HL-60 (cell line): ENCODE measurements at regions not wholly inside any gene's neighbourhood (a gene's known extent, or its start where the extent isn't known, plus 50 kb on each side); places are given as distances from the start of the nearest gene placed in this dataset.

Experiments
- DNase-seq, 2 experiments: peaks; one replicate each; pipeline ENCODE4 v3.0.0-alpha.2; 2010 to 2020; ENCODE audit warnings: low read depth in 1 of 2, low spot score in 1 of 2
- H3K27ac ChIP-seq: fragments of 250-450 bp; sonication (Bioruptor Pico); replicated peaks from 2 replicates; pipeline ENCODE4 v1.5.1; 2020; ENCODE audit warnings: mild to moderate bottlenecking, moderate library complexity
- H3K27me3 ChIP-seq: fragments of 250-450 bp; sonication (Bioruptor Pico); 2 replicates; pipeline ENCODE4 v1.5.1; 2021; ENCODE audit warnings: mild to moderate bottlenecking, moderate library complexity; ENCODE audit not compliant: insufficient read depth, poor library complexity, severe bottlenecking
- H3K4me3 ChIP-seq: replicated peaks from 2 replicates; pipeline ENCODE4 v1.5.1; 2011; ENCODE audit warnings: mild to moderate bottlenecking, control low read depth, low read length; ENCODE audit not compliant: insufficient read depth
- GABPA ChIP-seq: IDR thresholded peaks from 2 replicates; pipeline ENCODE4 v1.6.1; 2012; ENCODE audit warnings: low read depth
- POLR2AphosphoS5 ChIP-seq: IDR thresholded peaks from 2 replicates; pipeline ENCODE4 v1.6.1; 2012; ENCODE audit warnings: low read depth
- SPI1 ChIP-seq: IDR thresholded peaks from 2 replicates; pipeline ENCODE4 v1.6.1; 2012; ENCODE audit warnings: low read depth, mild to moderate bottlenecking, borderline replicate concordance
- TF ChIP-seq, protein P1 (sequence below): IDR thresholded peaks from one replicate; pipeline ENCODE4 v1.5.1; 2011; ENCODE audit warnings: low read length, control low read depth, inconsistent platforms; ENCODE audit not compliant: insufficient read depth
- TF ChIP-seq, protein P2 (sequence below): IDR thresholded peaks from 2 replicates; pipeline ENCODE4 v1.6.1; 2012; ENCODE audit warnings: low read depth; ENCODE audit not compliant: insufficient replicate concordance

DNA sequence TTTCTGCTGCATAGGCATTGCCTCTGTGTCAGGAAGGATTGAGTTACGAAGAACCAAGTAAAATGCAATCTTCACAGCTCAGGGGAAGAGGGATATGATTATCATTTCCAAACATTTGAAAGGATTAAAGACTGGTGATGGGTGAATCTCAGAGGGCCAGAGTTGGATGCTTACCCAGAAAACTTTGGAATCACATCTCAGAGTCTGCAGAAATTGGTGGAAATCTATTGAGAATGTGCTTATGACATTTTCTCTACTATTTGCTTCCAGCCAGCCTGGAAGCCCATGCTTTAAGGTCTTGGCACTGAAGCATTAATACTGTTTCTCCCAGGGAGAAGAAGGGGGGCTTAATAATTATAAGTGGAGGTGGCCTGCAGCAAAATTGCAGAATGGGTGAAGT, 1301.4 kb upstream of the PIK3C3 start:
- TF ChIP-seq, protein P1, sequence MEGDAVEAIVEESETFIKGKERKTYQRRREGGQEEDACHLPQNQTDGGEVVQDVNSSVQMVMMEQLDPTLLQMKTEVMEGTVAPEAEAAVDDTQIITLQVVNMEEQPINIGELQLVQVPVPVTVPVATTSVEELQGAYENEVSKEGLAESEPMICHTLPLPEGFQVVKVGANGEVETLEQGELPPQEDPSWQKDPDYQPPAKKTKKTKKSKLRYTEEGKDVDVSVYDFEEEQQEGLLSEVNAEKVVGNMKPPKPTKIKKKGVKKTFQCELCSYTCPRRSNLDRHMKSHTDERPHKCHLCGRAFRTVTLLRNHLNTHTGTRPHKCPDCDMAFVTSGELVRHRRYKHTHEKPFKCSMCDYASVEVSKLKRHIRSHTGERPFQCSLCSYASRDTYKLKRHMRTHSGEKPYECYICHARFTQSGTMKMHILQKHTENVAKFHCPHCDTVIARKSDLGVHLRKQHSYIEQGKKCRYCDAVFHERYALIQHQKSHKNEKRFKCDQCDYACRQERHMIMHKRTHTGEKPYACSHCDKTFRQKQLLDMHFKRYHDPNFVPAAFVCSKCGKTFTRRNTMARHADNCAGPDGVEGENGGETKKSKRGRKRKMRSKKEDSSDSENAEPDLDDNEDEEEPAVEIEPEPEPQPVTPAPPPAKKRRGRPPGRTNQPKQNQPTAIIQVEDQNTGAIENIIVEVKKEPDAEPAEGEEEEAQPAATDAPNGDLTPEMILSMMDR: no peak
- H3K27ac ChIP-seq: no peak overlapping the region
- H3K4me3 ChIP-seq: no peak overlapping the region
- no peak for DNase-seq
- no peaks in the 10 kb centered on the region for H3K27me3 ChIP-seq

DNA sequence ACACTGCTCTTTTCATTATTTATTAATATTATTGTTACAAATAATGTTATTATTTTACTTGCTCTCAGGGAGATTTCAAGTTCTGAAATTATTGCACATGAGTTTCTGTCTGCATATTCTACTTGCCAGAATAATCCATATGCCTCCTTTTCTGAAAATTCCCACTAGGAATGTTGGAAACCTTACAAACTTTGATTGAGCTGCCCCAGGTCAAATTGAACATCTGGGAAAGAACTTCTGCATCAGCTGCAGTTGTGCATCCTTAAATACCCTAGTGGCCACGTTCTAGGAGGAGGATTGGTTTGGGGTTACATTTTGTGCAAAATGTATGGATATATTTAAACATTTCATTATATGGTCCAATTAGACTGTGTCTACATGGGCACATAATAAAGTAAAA, 1302.7 kb upstream of the PIK3C3 start:
- Histone ChIP-seq H3K27me3 (no peaks in the 10 kb centered on the region), H3K27ac (no peak overlapping the region), H3K4me3 (no peak overlapping the region)
- DNase-seq: no peak
- TF ChIP-seq SPI1: no peak
- TF ChIP-seq, protein P2, sequence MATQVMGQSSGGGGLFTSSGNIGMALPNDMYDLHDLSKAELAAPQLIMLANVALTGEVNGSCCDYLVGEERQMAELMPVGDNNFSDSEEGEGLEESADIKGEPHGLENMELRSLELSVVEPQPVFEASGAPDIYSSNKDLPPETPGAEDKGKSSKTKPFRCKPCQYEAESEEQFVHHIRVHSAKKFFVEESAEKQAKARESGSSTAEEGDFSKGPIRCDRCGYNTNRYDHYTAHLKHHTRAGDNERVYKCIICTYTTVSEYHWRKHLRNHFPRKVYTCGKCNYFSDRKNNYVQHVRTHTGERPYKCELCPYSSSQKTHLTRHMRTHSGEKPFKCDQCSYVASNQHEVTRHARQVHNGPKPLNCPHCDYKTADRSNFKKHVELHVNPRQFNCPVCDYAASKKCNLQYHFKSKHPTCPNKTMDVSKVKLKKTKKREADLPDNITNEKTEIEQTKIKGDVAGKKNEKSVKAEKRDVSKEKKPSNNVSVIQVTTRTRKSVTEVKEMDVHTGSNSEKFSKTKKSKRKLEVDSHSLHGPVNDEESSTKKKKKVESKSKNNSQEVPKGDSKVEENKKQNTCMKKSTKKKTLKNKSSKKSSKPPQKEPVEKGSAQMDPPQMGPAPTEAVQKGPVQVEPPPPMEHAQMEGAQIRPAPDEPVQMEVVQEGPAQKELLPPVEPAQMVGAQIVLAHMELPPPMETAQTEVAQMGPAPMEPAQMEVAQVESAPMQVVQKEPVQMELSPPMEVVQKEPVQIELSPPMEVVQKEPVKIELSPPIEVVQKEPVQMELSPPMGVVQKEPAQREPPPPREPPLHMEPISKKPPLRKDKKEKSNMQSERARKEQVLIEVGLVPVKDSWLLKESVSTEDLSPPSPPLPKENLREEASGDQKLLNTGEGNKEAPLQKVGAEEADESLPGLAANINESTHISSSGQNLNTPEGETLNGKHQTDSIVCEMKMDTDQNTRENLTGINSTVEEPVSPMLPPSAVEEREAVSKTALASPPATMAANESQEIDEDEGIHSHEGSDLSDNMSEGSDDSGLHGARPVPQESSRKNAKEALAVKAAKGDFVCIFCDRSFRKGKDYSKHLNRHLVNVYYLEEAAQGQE: no peak
- TF ChIP-seq, protein P1: no peak
- no peak for TF ChIP-seq GABPA
- TF ChIP-seq POLR2AphosphoS5: no peak

DNA sequence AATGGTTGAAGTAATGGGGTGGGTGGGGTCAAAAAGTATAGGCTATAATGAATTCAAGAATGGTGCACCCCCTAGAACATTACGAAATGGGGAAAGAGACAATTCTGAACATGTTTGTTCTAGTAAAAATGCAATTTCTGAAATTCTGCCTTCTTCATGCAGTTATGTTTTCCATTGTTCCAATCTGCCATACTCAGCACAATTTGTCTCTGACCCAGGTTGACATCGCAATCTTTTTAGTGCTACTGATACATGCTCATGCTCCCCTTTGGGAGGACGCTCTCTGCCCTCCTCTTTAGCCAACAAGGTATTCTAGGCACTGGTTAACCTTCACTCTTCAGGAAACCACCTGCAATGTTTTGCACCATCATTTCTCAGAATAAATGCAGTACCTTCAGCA, 1303.9 kb upstream of the PIK3C3 start:
- no peaks in the 10 kb centered on the region for H3K27me3 ChIP-seq
- H3K4me3 ChIP-seq: no peak overlapping the region
- no peak overlapping the region for H3K27ac ChIP-seq
- DNase-seq: no peak
- TF ChIP-seq POLR2AphosphoS5 (no peak), GABPA (no peak), SPI1 (no peak)
- TF ChIP-seq, protein P2: no peak
- TF ChIP-seq, protein P1: no peak

DNA sequence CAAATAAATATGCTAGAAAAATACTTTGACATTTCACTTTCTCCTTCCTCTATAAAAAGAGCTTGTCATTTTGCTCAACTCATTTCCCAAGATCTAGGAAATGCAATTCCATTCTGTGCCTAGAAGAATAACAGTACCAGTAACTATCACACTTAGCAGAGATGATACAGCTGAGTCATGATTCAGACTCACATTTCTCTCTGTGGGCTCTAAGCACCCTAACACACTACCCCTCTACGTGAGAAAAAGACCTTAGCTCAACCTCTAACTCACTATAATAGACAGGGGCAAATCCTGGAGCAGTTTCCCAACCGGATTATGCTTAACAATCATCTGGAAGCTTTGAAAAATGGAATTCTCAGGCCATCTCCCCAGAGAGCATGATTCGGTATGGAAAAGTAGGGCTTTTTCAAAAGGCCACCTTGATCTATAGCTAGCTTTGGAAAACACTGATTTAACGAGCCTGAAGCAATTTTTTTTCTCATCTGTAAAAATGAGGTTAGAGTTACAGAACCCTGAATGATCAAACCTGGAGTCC, 1312.3 kb upstream of the PIK3C3 start:
- Histone ChIP-seq H3K4me3 (no peak overlapping the region), H3K27me3 (no peaks in the 10 kb centered on the region), H3K27ac (no peak overlapping the region)
- TF ChIP-seq, protein P1: no peak
- TF ChIP-seq, protein P2: no peak
- TF ChIP-seq GABPA (no peak), SPI1 (no peak), POLR2AphosphoS5 (no peak)
- no peak for DNase-seq
